NT2/D1 (cell line): ENCODE measurements at regions not wholly inside any gene's neighbourhood (a gene's known extent, or its start where the extent isn't known, plus 50 kb on each side); places are given as distances from the start of the nearest gene placed in this dataset.

Source experiments
- SUZ12 ChIP-seq: IDR thresholded peaks from 2 replicates; pipeline ENCODE4 v1.6.1; 2011; ENCODE audit not compliant: insufficient read length, insufficient read depth; ENCODE audit errors: extremely low read depth
- YY1 ChIP-seq: IDR thresholded peaks from 2 replicates; pipeline ENCODE4 v1.6.1; 2011; ENCODE audit not compliant: insufficient read length, insufficient read depth
- ZNF274 ChIP-seq: IDR thresholded peaks from 2 replicates; pipeline ENCODE4 v1.6.1; 2011; ENCODE audit warnings: mild to moderate bottlenecking, low read depth, low read length

GRCh38 chr6:121823437-121823851 is 388.0 kb downstream of the GJA1 start:
- TF ChIP-seq ZNF274: no peak
- no peak for TF ChIP-seq SUZ12
- TF ChIP-seq YY1: no peak
